ENCODE measurements at regions not wholly inside any gene's neighbourhood (a gene's known extent, or its start where the extent isn't known, plus 50 kb on each side); places are given as distances from the start of the nearest gene placed in this dataset.

DNA sequence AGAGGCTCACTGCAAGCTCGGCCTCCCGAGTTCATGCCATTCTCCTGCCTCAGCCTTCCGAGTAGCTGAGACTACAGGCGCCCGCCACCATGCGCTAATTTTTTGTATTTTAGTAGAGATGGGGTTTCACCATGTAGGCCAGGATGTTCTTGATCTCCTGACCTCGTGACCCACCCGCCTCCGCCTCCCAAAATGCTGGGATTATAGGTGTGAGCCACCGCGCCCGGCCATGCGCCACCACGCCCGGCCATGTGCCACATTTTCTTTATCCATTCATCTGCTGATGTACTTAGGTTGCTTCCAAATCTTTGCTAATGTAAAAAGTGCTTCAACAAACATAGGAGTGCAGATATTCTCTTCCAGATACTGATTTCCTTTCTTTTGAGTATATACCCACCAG, 408.6 kb downstream of the CAAP1 start:
- no peaks in the 10 kb centered on the region for H4K20me1 ChIP-seq
- H3K36me3 ChIP-seq, result no peaks in the 10 kb centered on the region
- no peaks in the 10 kb centered on the region for H3K27me3 ChIP-seq
- no peak overlapping the region for H3K4me3 ChIP-seq
- no peak overlapping the region for H3K27ac ChIP-seq
- TF ChIP-seq Cebpa-rat (IDR thresholded peaks at IDR 0.05), result no peak
- no peak overlapping the region for H3K4me2 ChIP-seq
- H3K4me1 ChIP-seq, result no peaks in the 10 kb centered on the region
- no peaks in the 10 kb centered on the region for H3K9me3 ChIP-seq
- no peak overlapping the region for H3K9ac ChIP-seq

DNA sequence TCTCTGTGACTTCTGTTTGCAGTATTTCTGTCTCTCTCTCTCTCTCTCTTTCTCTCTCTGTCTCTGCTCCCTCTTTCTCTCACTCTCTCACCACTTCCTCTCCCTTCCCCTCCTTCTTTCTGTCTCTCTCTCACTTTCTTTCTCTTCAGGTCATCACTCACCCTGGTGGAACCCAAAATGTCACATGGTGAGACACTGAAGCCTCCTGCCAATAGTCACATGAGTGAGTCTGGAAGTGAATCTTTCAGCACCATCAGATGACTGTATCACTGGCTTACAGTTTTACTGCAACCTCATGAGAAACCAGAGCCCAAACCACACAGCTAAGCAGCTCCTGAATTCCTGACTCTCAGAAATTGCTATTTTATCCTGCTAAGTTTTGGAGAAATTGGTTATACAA, 414.6 kb downstream of the CAAP1 start:
- H3K9me3 ChIP-seq, result no peaks in the 10 kb centered on the region
- no peak overlapping the region for H3K4me2 ChIP-seq
- no peaks in the 10 kb centered on the region for H3K4me1 ChIP-seq
- no peaks in the 10 kb centered on the region for H3K27me3 ChIP-seq
- no peaks in the 10 kb centered on the region for H4K20me1 ChIP-seq
- H3K36me3 ChIP-seq, result no peaks in the 10 kb centered on the region
- no peak overlapping the region for H3K9ac ChIP-seq
- no peak overlapping the region for H3K27ac ChIP-seq
- TF ChIP-seq Cebpa-rat (IDR thresholded peaks at IDR 0.05), result no peak
- no peak overlapping the region for H3K4me3 ChIP-seq

DNA sequence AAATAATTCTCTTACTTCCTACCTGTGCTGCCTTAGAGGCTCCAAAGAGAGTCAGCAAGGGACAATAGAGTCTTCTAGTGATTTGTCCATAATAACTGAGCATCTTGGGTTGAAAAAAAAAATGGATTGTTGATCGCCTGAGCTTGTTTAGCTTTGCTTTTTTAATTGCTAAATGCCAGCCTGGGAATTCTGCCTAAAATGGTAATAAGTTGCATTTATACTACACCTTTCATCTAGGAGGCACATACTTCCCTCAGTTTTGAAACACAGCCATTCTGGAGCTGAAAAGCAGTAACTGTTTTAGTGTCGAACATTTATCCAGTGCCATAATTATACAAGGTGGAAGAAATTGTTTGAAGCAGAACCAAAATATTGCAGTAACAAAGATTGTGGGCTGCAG, 421.3 kb downstream of the CAAP1 start:
- no peak for TF ChIP-seq Cebpa-rat (IDR thresholded peaks at IDR 0.05)
- Histone ChIP-seq H3K9ac (no peak overlapping the region), H3K27ac (no peak overlapping the region)

DNA sequence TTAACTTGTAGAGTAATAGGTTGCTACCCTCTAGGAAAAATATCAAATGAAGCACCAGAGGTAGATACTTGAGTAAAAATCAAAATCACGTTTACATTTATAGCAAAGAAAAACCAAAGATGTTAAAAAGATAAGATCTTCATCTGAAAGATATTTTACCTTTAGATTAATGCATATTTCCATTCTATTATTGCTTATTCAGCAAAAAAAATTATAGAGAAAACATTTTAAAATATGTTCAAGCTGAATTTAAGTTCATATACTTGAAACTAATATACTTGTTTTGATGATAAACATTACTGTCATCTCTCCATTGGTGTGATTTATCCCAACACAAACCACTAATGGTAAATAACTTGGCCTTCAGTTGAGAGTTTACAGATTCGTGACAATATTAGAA, 422.3 kb downstream of the CAAP1 start:
- Histone ChIP-seq H3K9ac (no peak overlapping the region), H3K36me3 (no peaks in the 10 kb centered on the region), H3K4me1 (no peaks in the 10 kb centered on the region), H3K27ac (no peak overlapping the region), H3K4me2 (no peak overlapping the region), H3K9me3 (no peaks in the 10 kb centered on the region), H4K20me1 (no peaks in the 10 kb centered on the region), H3K4me3 (no peak overlapping the region), H3K27me3 (no peaks in the 10 kb centered on the region)
- TF ChIP-seq Cebpa-rat (IDR thresholded peaks at IDR 0.05), result no peak

More for the DNA sequence above, 421.3 kb downstream of the CAAP1 start:
- H3K4me1 ChIP-seq, result no peaks in the 10 kb centered on the region
- no peak overlapping the region for H3K4me3 ChIP-seq
- H3K9me3 ChIP-seq, result no peaks in the 10 kb centered on the region
- no peaks in the 10 kb centered on the region for H3K36me3 ChIP-seq
- H3K27me3 ChIP-seq, result no peaks in the 10 kb centered on the region
- H3K4me2 ChIP-seq, result no peak overlapping the region
- no peaks in the 10 kb centered on the region for H4K20me1 ChIP-seq

DNA sequence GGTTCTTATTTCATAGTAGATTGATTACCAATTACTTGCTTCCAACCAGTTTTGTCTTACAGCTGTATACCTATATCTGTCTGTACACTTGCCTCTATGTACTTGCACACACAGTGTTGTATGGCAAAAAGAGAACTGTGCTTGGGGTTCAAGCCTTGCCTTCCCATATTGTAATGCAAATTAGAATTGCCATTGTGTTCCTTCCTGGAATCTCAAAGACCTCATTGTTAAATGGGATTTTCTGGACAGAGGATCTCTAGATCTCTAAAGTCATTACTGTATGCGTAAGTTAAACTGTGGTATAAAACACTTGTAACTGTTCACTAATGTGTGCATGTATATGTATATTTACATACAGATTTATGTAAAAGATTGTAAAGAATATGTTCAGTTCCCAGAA, 428.8 kb downstream of the CAAP1 start:
- no peak overlapping the region for H3K4me3 ChIP-seq
- no peaks in the 10 kb centered on the region for H3K27me3 ChIP-seq
- H3K4me2 ChIP-seq, result no peak overlapping the region
- H3K27ac ChIP-seq, result no peak overlapping the region
- H3K9me3 ChIP-seq, result no peaks in the 10 kb centered on the region
- H3K4me1 ChIP-seq, result no peaks in the 10 kb centered on the region
- H3K36me3 ChIP-seq, result no peaks in the 10 kb centered on the region
- no peak for TF ChIP-seq Cebpa-rat (IDR thresholded peaks at IDR 0.05)
- H4K20me1 ChIP-seq, result no peaks in the 10 kb centered on the region
- no peak overlapping the region for H3K9ac ChIP-seq

DNA sequence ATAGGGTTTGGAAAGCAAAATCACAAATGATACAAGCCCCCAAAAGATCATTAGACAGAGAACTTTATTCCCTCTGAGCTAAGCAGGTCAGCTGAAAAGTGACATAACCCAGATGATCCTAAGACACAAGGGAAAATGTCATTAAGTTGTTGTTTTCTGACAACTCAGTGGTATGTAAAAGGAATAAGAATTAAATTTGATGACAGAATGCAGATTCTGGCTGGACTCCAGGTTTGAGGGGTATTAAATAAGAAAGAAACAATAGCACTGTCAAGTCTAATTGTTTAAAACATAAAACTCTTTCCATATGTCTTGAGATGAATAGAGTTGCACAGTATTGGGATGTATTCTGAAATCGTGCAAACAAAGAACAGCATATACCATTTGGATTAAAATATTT, 429.9 kb downstream of the CAAP1 start:
- Histone ChIP-seq H3K9me3 (no peaks in the 10 kb centered on the region), H3K9ac (no peak overlapping the region), H3K27ac (no peak overlapping the region), H3K4me1 (no peaks in the 10 kb centered on the region), H3K4me2 (no peak overlapping the region), H3K36me3 (no peaks in the 10 kb centered on the region), H3K27me3 (no peaks in the 10 kb centered on the region), H3K4me3 (no peak overlapping the region), H4K20me1 (no peaks in the 10 kb centered on the region)
- TF ChIP-seq Cebpa-rat (IDR thresholded peaks at IDR 0.05), result no peak

DNA sequence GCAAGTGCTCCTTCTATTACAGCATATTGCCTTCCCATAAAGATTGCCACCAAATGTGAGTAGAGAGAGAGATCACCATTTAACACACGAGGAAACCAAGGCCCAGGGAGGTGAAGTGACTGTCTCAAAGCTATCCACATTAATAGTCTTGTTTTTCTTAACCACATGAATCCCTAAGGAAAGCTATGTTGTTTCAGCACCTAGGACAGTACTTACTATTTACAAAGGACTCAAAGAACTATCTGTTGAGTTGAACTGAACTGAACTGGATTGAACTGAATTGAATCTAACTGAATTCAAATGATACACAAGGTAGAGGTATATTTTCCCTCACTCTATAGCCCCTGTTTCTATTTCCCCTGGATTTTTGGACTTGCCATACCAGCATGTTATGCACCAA, 430.4 kb downstream of the CAAP1 start:
- Histone ChIP-seq H3K36me3 (no peaks in the 10 kb centered on the region), H3K9me3 (no peaks in the 10 kb centered on the region), H3K4me1 (no peaks in the 10 kb centered on the region), H3K27ac (no peak overlapping the region), H3K4me3 (no peak overlapping the region), H3K4me2 (no peak overlapping the region), H3K27me3 (no peaks in the 10 kb centered on the region), H4K20me1 (no peaks in the 10 kb centered on the region), H3K9ac (no peak overlapping the region)
- no peak for TF ChIP-seq Cebpa-rat (IDR thresholded peaks at IDR 0.05)

DNA sequence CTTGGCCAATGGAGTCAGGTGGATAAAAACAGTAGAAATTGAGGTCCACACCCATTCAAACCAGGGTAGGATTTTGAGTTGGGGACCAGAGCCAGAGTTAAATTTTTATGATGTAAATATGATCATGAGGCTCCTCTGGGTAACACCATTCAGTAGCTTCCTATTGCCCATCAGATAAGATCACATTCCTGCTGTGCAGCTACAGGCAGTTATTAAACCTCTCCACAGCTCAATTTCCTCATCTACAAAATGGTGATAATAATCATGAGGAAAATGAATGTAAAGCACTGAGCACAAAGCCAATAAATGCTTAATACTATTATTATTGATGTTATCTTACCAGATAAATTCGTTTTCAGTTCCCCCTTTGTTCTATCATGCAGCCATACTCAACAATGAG, 432.0 kb downstream of the CAAP1 start:
- Histone ChIP-seq H3K4me1 (no peaks in the 10 kb centered on the region), H3K9ac (no peak overlapping the region), H3K4me2 (no peak overlapping the region), H3K4me3 (no peak overlapping the region), H3K27me3 (no peaks in the 10 kb centered on the region), H3K9me3 (no peaks in the 10 kb centered on the region), H4K20me1 (no peaks in the 10 kb centered on the region), H3K27ac (no peak overlapping the region), H3K36me3 (no peaks in the 10 kb centered on the region)
- no peak for TF ChIP-seq Cebpa-rat (IDR thresholded peaks at IDR 0.05)

DNA sequence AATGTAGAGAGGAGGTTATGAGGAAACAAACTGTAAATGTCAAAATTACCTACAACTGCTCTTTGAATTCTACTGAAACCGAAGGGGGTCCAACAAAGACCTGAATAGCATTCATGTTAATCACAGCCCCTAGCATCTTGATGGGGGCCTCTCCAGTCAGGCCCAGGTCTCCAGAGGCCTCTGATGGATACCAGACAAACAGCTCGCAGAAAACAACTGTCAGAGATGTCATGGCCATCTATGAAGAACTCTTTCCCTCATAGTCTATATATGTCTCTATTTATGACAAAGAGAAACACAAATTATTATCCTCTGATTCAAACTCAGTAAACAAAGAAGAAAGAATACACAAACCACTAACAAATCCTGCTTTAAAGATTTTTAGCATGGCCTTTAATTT, 432.6 kb downstream of the CAAP1 start:
- TF ChIP-seq Cebpa-rat (IDR thresholded peaks at IDR 0.05), result no peak
- no peaks in the 10 kb centered on the region for H4K20me1 ChIP-seq

DNA sequence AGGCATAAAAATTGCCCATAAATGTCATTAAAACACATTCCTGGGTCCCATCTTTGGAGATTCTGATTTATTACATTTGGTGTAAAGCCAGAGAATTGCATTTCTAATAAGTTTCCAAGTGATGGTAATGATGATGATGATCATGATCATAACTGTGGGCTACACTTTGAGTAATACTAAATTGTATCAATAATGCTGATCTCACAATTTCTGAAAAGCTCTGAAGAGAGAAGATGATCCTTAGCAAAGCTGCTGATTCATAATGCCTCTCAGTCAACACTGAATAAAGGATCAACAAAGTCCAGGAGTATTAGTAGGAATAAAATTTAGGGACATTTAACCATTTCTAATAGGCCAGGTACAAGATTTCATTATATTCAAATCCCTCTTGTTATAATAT, 434.5 kb downstream of the CAAP1 start:
- Histone ChIP-seq H3K4me3 (no peak overlapping the region), H4K20me1 (no peaks in the 10 kb centered on the region), H3K4me1 (no peaks in the 10 kb centered on the region), H3K27ac (no peak overlapping the region), H3K9me3 (no peaks in the 10 kb centered on the region), H3K36me3 (no peaks in the 10 kb centered on the region), H3K27me3 (no peaks in the 10 kb centered on the region), H3K9ac (no peak overlapping the region), H3K4me2 (no peak overlapping the region)
- no peak for TF ChIP-seq Cebpa-rat (IDR thresholded peaks at IDR 0.05)

More for the DNA sequence above, 432.6 kb downstream of the CAAP1 start:
- Histone ChIP-seq H3K36me3 (no peaks in the 10 kb centered on the region), H3K9me3 (no peaks in the 10 kb centered on the region), H3K4me2 (no peak overlapping the region), H3K27me3 (no peaks in the 10 kb centered on the region), H3K4me3 (no peak overlapping the region), H3K9ac (no peak overlapping the region), H3K27ac (no peak overlapping the region), H3K4me1 (no peaks in the 10 kb centered on the region)

DNA sequence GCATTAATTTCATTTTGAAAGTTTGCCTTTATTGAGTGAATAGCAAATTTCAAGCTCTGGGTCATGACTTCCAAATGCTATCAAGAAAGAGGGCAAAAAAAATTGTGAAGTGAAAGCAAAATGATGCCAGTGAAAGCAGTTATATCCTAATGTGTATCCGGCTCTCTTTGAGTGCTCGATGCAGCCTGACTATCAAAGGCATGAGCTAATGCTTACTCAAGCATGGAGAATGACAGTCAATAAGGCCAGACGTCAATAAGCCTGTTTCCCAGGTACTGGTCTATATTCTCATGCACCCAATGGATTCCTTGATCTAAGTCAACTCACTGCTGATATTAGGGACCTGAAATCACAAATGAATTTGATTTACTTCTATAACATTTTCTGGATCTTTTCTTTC, 435.5 kb downstream of the CAAP1 start:
- Histone ChIP-seq H4K20me1 (no peaks in the 10 kb centered on the region), H3K9me3 (no peaks in the 10 kb centered on the region), H3K4me3 (no peak overlapping the region), H3K9ac (no peak overlapping the region), H3K36me3 (no peaks in the 10 kb centered on the region), H3K4me1 (no peaks in the 10 kb centered on the region), H3K27me3 (no peaks in the 10 kb centered on the region), H3K27ac (no peak overlapping the region), H3K4me2 (no peak overlapping the region)
- no peak for TF ChIP-seq Cebpa-rat (IDR thresholded peaks at IDR 0.05)
